ENCODE measurements at regions not wholly inside any gene's neighbourhood (a gene's known extent, or its start where the extent isn't known, plus 50 kb on each side); places are given as distances from the start of the nearest gene placed in this dataset.
A peak's percentile ranks its signal among the peaks of the same experiment; 100 is the strongest.

- 69 to 83% methylated on average over 3 of the region's 3 CpGs for WGBS, 2 donors
- peaks cover 0 to 66% (median 29%) of the 10 kb centered on the region in 4 donors for H3K4me1 ChIP-seq
- H3K9me3 ChIP-seq: no peaks in the 10 kb centered on the region
- TF ChIP-seq POLR2A (IDR thresholded peaks at IDR 0.05): no peak
- TF ChIP-seq EP300 (IDR thresholded peaks at IDR 0.05): no peak
- TF ChIP-seq CTCF (IDR thresholded peaks at IDR 0.05): no peak
- no peaks in the 10 kb centered on the region for H3K36me3 ChIP-seq
- DNase-seq (ENCODE audit: low spot score in 2 of 2): no peak
- H3K27me3 ChIP-seq: no peaks in the 10 kb centered on the region
- H3K27ac ChIP-seq: no peak overlapping the region
- H3K4me3 ChIP-seq: no peak overlapping the region
Observed at GRCh38 chr10:78968943-78969342, 99.8 kb upstream of the ZMIZ1 start.

- Histone ChIP-seq H3K27ac (no peak overlapping the region), H3K4me1 (peaks cover 0 to 66% (median 33%) of the 10 kb centered on the region in 4 donors), H3K9me3 (no peaks in the 10 kb centered on the region), H3K4me3 (no peak overlapping the region), H3K27me3 (no peaks in the 10 kb centered on the region), H3K36me3 (no peaks in the 10 kb centered on the region)
- no peak for DNase-seq (ENCODE audit: low spot score in 2 of 2)
- TF ChIP-seq CTCF (IDR thresholded peaks at IDR 0.05) (no peak), POLR2A (IDR thresholded peaks at IDR 0.05) (no peak), EP300 (IDR thresholded peaks at IDR 0.05) (no peak)
- 82 to 85% methylated on average over 10 of the region's 10 CpGs for WGBS, 2 donors
Observed at GRCh38 chr10:78969719-78970118, 99.0 kb upstream of the ZMIZ1 start.

- no peak for DNase-seq (ENCODE audit: low spot score in 2 of 2)
- H3K4me1 ChIP-seq: peaks cover 0 to 66% (median 33%) of the 10 kb centered on the region in 4 donors
- WGBS, 2 donors: 87 to 92% methylated on average over 10 of the region's 10 CpGs
- no peak overlapping the region for H3K27ac ChIP-seq
- H3K36me3 ChIP-seq: no peaks in the 10 kb centered on the region
- no peak overlapping the region for H3K4me3 ChIP-seq
- TF ChIP-seq EP300 (IDR thresholded peaks at IDR 0.05): no peak
- no peak for TF ChIP-seq POLR2A (IDR thresholded peaks at IDR 0.05)
- TF ChIP-seq CTCF (IDR thresholded peaks at IDR 0.05): no peak
- H3K9me3 ChIP-seq: no peaks in the 10 kb centered on the region
- no peaks in the 10 kb centered on the region for H3K27me3 ChIP-seq
Observed at GRCh38 chr10:78970261-78970660, 98.5 kb upstream of the ZMIZ1 start.

GRCh38 chr10:78971094-78971682 is 97.6 kb upstream of the ZMIZ1 start:
- WGBS, 2 donors: 89 to 91% methylated on average over 5 of the region's 5 CpGs
- no peak for DNase-seq (ENCODE audit: low spot score in 2 of 2)
- Histone ChIP-seq H3K4me1 (peaks cover 0 to 59% (median 28%) of the 10 kb centered on the region in 4 donors), H3K27me3 (no peaks in the 10 kb centered on the region), H3K27ac (peak overlapping the region in 1 of 4 donors; percentile 97), H3K4me3 (no peak overlapping the region), H3K36me3 (no peaks in the 10 kb centered on the region), H3K9me3 (no peaks in the 10 kb centered on the region)
- TF ChIP-seq EP300 (IDR thresholded peaks at IDR 0.05) (no peak), CTCF (IDR thresholded peaks at IDR 0.05) (no peak), POLR2A (IDR thresholded peaks at IDR 0.05) (no peak)

- Histone ChIP-seq H3K36me3 (no peaks in the 10 kb centered on the region), H3K9me3 (no peaks in the 10 kb centered on the region), H3K4me1 (peaks cover 0 to 57% (median 26%) of the 10 kb centered on the region in 4 donors), H3K27ac (peak overlapping the region; percentile 85 to 97 (median 92)), H3K4me3 (peak overlapping the region in 1 of 4 donors; percentile 50), H3K27me3 (no peaks in the 10 kb centered on the region)
- DNase-seq (ENCODE audit: low spot score in 2 of 2): peak; percentile 52 to 69
- 16 to 29% methylated on average over 11 of the region's 11 CpGs for WGBS, 2 donors
- TF ChIP-seq POLR2A (IDR thresholded peaks at IDR 0.05) (no peak), EP300 (IDR thresholded peaks at IDR 0.05) (peak in 1 of 2 donors; percentile 89), CTCF (IDR thresholded peaks at IDR 0.05) (peak in 1 of 5 experiments; percentile 8)
Observed at GRCh38 chr10:78972160-78972946, 96.4 kb upstream of the ZMIZ1 start.

All from tibial nerve (tissue), 4 donors.